Spleen (tissue), 11 donors: ENCODE measurements at regions not wholly inside any gene's neighbourhood (a gene's known extent, or its start where the extent isn't known, plus 50 kb on each side); places are given as distances from the start of the nearest gene placed in this dataset.
"Not testable (repeated sequence)": the region's sequence is repeated elsewhere in the genome, so short reads cannot be mapped to it uniquely, and the experiment has no call there.

Source experiments
- DNase-seq: peaks from one replicate; pipeline ENCODE4 v3.0.0-alpha.2; 2020
- H3K27ac ChIP-seq, 8 donors: fragments of 200-600 bp; sonication (generic) in 7 of 8; 1 replicate in 4 of 8; 2 replicates in 4 of 8; pipeline versions ENCODE4 v1.5.0 to v1.8.0; 2016 to 2021; ENCODE audit warnings: inconsistent platforms in 4 of 8, mild to moderate bottlenecking in 4 of 8, moderate library complexity in 1 of 8
- H3K27me3 ChIP-seq, 7 donors: fragments of 200-600 bp; sonication (generic) in 6 of 7; replicated peaks in 1 of 7; 1 replicate in 4 of 7; 2 replicates in 3 of 7; pipeline versions ENCODE4 v1.5.0 to v1.8.0; 2016 to 2021; ENCODE audit warnings: inconsistent platforms in 3 of 7, mild to moderate bottlenecking in 1 of 7
- H3K36me3 ChIP-seq, 6 donors: fragments of 200-600 bp; sonication (generic) in 5 of 6; 1 replicate in 4 of 6; 2 replicates in 2 of 6; pipeline versions ENCODE4 v1.5.0 to v1.8.0; 2016 to 2021; ENCODE audit warnings: inconsistent platforms in 2 of 6
- H3K4me1 ChIP-seq, 6 donors: fragments of 200-600 bp; sonication (generic) in 5 of 6; 1 replicate in 3 of 6; 2 replicates in 3 of 6; pipeline versions ENCODE4 v1.5.0 to v1.8.0; 2016 to 2021; ENCODE audit warnings: inconsistent platforms in 3 of 6
- H3K4me3 ChIP-seq, 8 donors: fragments of 200-600 bp; sonication (generic) in 7 of 8; 1 replicate in 4 of 8; 2 replicates in 4 of 8; pipeline versions ENCODE4 v1.5.0 to v1.8.0; 2016 to 2021; ENCODE audit warnings: inconsistent platforms in 4 of 8, mild to moderate bottlenecking in 4 of 8, moderate library complexity in 2 of 8
- H3K9me3 ChIP-seq, 8 donors: fragments of 200-600 bp; sonication (generic) in 7 of 8; 1 replicate in 4 of 8; 2 replicates in 4 of 8; pipeline versions ENCODE4 v1.5.0 to v1.8.0; 2016 to 2021; ENCODE audit warnings: inconsistent platforms in 4 of 8
- CTCF ChIP-seq, 11 experiments: fragments of 200-600 bp in 7 of 11; fragments of 450-650 bp in 4 of 11; sonication (generic) in 4 of 11; IDR thresholded peaks in 8 of 11; conservative IDR thresholded peaks in 3 of 11; 1 replicate in 7 of 11; 2 replicates in 4 of 11; pipeline versions ENCODE4 v1.4.0 to v1.8.0; 2016 to 2021; ENCODE audit warnings: antibody characterized with exemption in 11 of 11, inconsistent platforms in 4 of 11, mild to moderate bottlenecking in 1 of 11
- POLR2A ChIP-seq, 3 donors: fragments of 450-650 bp; IDR thresholded peaks; one replicate each; pipeline ENCODE4 v1.5.1; 2017; ENCODE audit warnings: antibody characterized with exemption in 3 of 3, mild to moderate bottlenecking in 1 of 3
- POLR2AphosphoS5 ChIP-seq, 3 donors: sonication (generic); formaldehyde crosslinking; IDR thresholded peaks; one replicate each; pipeline ENCODE4 v1.5.1; 2017; ENCODE audit warnings: antibody characterized with exemption in 3 of 3
- WGBS, 5 donors: extraction: QIAGEN DNeasy Blood & Tissue Kit in 3 of 5; methylation state at CpG; one replicate each; pipeline versions ENCODE4 v1.1.5 to v1.1.7; 2013 to 2018; 5-methylcytosine and 5-hydroxymethylcytosine counted together
- intact Hi-C: fragments of 100-400 bp; cut with DNase I; formaldehyde crosslinking; loops from one replicate; pipeline ENCODE4 v1.15.0; 2023; ENCODE audit warnings: low total_unique reads
- donor health status: healthy with polysubstance abuse.
- donor health status: DM: no; HTN: no; CAD: no; lungs with moderate emphysema.
- donor health status: DM: no; HTN: no; CAD: no.
- donor health status: Bipolar disorder and iron deficiency.
- donor health status: healthy.
- donor health status: DM: no; HTN: no; CAD: no.
- donor health status: DM: yes; HTN: yes; CAD: no.

GRCh38 chr1:214095896-214096295, 108.1 kb downstream of the PROX1 start:
- H3K4me1 ChIP-seq, H3K27ac ChIP-seq, DNase-seq, H3K27me3 ChIP-seq, H3K4me3 ChIP-seq, H3K36me3 ChIP-seq, H3K9me3 ChIP-seq, intact Hi-C loops: not testable (repeated sequence)

DNA sequence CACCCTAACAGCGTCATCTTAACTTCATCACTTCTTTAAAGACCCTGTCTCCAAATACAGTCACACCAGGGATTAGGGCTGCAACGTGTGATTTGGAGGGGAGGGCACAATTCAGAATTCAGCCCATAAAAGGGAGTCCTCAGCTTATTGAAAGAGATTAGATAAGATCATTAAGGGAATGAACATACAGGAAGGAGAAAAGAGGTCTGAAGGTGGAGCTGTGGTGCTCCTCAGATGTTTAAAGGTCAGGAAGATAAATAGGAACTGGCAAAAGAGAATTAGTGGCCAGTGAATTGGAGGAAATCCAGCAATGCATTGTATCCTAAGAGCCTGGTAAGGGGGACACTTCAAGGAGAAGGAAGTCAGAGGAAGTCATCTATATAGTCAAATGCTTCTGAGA, 113.5 kb downstream of the PROX1 start:
- Histone ChIP-seq H3K27ac (peak overlapping the region in 3 of 8 donors; percentile 35 to 50 (median 43)), H3K27me3 (no peaks in the 10 kb centered on the region), H3K9me3 (peaks cover 0 to 10% (median 0%) of the 10 kb centered on the region in 8 donors), H3K4me1 (peaks cover 0 to 20% (median 0%) of the 10 kb centered on the region in 6 donors), H3K36me3 (no peaks in the 10 kb centered on the region), H3K4me3 (no peak overlapping the region)
- intact Hi-C loops = no loop called here
- WGBS, 5 donors = 38 to 52% (median 42%) methylated on average over 2 of the region's 2 CpGs
- no peak for TF ChIP-seq CTCF (IDR thresholded peaks at IDR 0.05 in 8 of 11, conservative IDR thresholded peaks at IDR 0.05 in 3 of 11)
- no peak for TF ChIP-seq POLR2A (IDR thresholded peaks at IDR 0.05)
- TF ChIP-seq POLR2AphosphoS5 (IDR thresholded peaks at IDR 0.05) = no peak
- DNase-seq = no peak

GRCh38 chr1:214101828-214102227, 114.1 kb downstream of the PROX1 start:
- intact Hi-C loops = no loop called here
- no peak for TF ChIP-seq POLR2AphosphoS5 (IDR thresholded peaks at IDR 0.05)
- TF ChIP-seq CTCF (IDR thresholded peaks at IDR 0.05 in 8 of 11, conservative IDR thresholded peaks at IDR 0.05 in 3 of 11) = no peak
- TF ChIP-seq POLR2A (IDR thresholded peaks at IDR 0.05) = no peak

DNA sequence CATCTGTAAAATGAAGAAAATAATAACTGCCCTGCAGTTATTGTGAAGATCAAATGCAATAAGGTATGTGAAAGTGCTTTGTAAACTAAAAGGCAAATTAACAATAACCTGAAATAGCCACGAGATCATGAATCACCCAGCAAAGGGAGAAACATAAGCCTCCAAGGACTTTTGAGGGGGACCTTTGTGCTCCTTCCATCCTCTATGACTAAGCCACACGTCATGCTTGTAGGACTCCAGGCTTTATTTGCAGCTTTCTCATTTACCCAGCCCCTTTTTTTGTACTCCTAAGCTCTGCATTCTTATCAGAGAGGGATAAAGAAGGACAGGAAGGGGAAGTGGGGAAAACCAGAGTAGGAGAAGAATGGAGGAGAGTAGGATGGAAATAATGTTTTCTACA, 115.1 kb downstream of the PROX1 start:
- TF ChIP-seq POLR2A (IDR thresholded peaks at IDR 0.05) (no peak), POLR2AphosphoS5 (IDR thresholded peaks at IDR 0.05) (no peak), CTCF (IDR thresholded peaks at IDR 0.05 in 8 of 11, conservative IDR thresholded peaks at IDR 0.05 in 3 of 11) (no peak)
- Histone ChIP-seq H3K4me3 (no peak overlapping the region), H3K27ac (peak overlapping the region in 5 of 8 donors; percentile 31 to 63 (median 43)), H3K9me3 (peaks cover 0 to 10% (median 0%) of the 10 kb centered on the region in 8 donors), H3K27me3 (peaks cover 0 to 10% (median 0%) of the 10 kb centered on the region in 7 donors), H3K4me1 (peaks cover 0 to 30% (median 1%) of the 10 kb centered on the region in 6 donors), H3K36me3 (no peaks in the 10 kb centered on the region)
- DNase-seq = no peak
- WGBS, 5 donors = 38 to 52% (median 44%) methylated on average over 2 of the region's 2 CpGs
- intact Hi-C loops = no loop called here

More at GRCh38 chr1:214101828-214102227, 114.1 kb downstream of the PROX1 start:
- H3K4me3 ChIP-seq = no peak overlapping the region
- H3K27ac ChIP-seq = peak overlapping the region in 4 of 8 donors; percentile 7 to 50 (median 39)
- H3K27me3 ChIP-seq = no peaks in the 10 kb centered on the region
- WGBS, 5 donors = 71 to 79% (median 71%) methylated on average over 3 of the region's 3 CpGs
- H3K4me1 ChIP-seq = peaks cover 0 to 25% (median 0%) of the 10 kb centered on the region in 6 donors
- no peaks in the 10 kb centered on the region for H3K36me3 ChIP-seq
- no peak for DNase-seq
- H3K9me3 ChIP-seq = peaks cover 0 to 10% (median 0%) of the 10 kb centered on the region in 8 donors

DNA sequence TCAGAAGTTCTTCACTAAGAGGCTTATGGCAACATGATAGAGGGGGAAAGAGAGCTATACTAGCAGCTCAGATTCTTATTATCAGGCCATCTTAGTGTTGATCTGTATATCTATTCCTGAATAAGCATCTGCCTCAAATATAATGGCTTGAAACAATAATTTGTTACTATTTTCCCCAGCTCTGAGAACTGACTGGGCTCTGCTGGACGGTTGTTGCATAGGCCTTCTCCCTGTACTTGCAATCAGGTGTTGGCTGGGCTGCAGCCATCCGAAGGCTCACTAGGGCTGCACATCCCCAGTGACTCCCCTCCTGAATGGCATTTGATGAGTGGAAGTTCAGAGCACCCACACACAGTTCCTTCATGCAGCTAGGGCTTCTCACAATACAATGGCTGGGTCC, 116.0 kb downstream of the PROX1 start:
- H3K4me3 ChIP-seq = no peak overlapping the region
- peaks cover 0 to 10% (median 0%) of the 10 kb centered on the region in 8 donors for H3K9me3 ChIP-seq
- 83 to 98% (median 86%) methylated on average over 2 of the region's 2 CpGs for WGBS, 5 donors
- H3K27me3 ChIP-seq = peaks cover 0 to 11% (median 0%) of the 10 kb centered on the region in 7 donors
- H3K27ac ChIP-seq = no peak overlapping the region
- intact Hi-C loops = no loop called here
- DNase-seq = no peak
- H3K36me3 ChIP-seq = no peaks in the 10 kb centered on the region
- H3K4me1 ChIP-seq = peaks cover 0 to 39% (median 2%) of the 10 kb centered on the region in 6 donors
- TF ChIP-seq POLR2AphosphoS5 (IDR thresholded peaks at IDR 0.05) (no peak), CTCF (IDR thresholded peaks at IDR 0.05 in 8 of 11, conservative IDR thresholded peaks at IDR 0.05 in 3 of 11) (no peak), POLR2A (IDR thresholded peaks at IDR 0.05) (no peak)
